Fibroblast of skin of scalp (primary cell): ENCODE measurements at regions not wholly inside any gene's neighbourhood (a gene's known extent, or its start where the extent isn't known, plus 50 kb on each side); places are given as distances from the start of the nearest gene placed in this dataset.

Experiments used
- DNase-seq: peaks from one replicate; pipeline ENCODE4 v3.0.0-alpha.2; 2013

DNA sequence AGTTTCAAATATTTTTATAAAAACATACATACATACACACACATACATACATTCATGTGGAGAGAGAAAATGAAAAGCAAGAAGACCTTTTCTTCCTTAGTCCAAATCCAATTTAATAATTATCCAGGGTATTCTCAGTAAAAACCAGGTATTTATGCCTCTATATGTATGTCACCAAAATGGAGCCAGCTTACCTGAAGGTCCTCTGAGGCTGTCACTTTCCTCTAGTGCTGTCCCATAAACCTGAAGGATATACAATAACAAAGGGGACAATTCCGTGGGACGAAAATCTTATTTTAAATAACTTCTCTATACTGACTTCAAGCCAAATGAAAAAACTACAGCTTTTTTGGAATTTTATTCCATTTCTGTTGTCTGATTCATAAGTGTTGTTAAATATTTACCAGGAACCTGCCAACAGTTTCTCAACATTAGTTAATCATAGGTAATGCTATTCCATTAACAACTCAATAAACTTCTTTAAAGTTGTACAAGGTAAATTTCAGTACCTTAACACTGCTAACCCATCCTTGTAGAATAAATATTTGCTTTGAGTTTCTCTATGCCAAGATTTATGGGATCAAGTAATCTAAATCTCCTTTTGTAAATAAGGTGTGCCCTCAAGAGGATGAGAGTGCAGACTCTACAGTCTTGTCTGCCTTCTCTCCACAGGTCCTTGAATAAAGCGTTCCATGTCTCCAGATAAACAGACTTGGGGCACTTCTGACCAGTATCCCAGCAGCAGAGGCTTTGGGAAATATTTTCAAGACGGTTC is 260.3 kb downstream of the AHR start:
- DNase-seq, result no peak

DNA sequence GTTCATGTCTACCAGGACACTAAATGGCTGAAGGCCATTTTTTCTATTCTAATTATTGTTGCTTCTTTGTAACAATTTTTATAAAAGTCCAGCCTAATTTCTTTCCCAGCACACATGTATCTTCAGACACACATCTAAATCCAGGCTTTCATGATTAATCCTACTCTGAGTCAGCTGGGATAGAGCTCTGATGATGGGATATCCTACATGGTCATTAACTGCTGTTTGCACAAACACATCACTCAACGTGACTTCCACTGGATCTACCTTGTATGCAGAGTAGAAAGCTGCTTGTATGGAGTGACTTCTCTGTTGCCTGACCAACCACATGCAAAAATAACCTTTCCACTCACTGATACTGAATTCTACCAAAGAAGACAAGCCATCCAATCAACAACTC is 260.9 kb downstream of the AHR start:
- no peak for DNase-seq

DNA sequence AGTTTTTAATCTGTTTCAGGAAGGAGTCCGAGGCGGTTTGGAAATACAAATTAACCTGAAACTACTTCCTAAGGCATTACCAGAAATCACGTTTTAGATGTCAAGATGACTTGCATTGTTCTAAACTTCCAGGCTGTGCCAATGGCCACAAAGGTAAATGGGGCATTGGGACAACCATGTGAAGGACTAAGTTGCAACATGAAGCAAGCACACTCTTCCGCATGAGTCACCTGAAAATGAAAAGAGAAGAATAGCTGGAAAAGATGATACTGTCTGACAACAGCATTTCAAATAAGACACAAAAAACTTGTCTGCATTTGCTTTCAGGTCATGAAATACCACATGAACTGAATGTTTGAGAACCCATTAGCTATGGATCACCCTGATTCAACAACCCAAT is 262.1 kb downstream of the AHR start:
- no peak for DNase-seq

DNA sequence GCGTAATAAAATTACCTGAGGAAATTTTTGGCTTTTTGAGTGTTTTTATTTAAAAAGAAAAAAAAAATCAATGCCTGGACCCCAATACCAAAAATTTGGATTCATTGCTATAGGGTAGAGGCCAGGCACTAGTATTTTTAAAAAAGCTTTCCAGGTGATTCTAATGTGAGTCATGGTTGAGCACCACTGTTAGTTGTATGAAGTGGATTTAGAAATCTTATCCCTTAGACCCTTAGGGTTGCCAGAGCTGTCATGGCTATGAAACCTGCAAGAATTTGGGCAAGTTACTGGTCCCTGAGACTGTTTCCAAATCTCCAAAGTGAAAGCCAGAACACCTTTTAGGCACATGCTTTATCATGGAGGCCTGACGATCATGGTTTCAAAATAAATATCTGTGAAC is 262.5 kb downstream of the AHR start:
- no peak for DNase-seq

DNA sequence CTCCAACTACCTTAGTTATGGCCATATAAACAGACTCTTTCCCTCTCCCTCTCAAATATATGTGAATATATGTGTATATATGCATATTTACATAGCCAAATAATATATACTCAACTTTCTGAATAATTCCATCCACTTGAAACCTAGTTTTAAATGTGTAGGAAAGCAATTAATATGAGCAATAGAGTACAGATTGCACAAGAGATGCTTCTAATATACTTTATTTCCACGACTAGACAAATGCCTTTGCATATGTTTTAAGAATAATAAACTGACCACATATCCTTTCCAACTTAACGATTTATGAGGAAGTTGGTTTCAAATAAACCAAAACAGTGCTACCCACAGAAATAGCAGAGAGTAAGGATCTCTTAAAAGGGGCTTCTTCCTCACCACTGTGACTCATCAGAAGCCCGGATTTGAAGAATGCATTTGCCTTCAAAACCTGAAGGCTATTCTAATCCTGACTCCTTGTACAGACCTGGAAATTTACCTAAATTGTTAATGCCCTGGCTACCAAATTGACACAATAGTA is 266.3 kb downstream of the AHR start:
- peak; percentile 77 for DNase-seq

GRCh38 chr7:17580141-17580540 is 281.7 kb downstream of the AHR start:
- peak; percentile 87 for DNase-seq

DNA sequence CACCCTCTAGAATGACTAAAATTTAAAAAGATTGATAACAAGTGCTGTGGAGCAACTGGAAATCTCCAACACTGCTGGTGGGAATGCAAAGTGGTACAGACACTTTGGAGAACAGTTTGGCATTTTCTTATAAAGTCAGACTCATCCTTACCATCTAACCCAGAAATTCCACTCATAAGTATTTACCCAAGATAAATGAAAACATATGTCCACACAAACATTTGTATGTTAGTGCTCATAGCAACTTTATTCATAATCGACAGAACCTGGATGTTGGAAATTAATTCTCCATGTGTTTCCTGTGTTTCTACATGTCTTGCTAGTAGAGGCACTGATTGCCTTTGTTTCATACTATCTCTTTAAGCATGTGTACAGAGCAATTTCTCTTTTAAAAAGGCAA is 282.4 kb downstream of the AHR start:
- peak; percentile 61 for DNase-seq

DNA sequence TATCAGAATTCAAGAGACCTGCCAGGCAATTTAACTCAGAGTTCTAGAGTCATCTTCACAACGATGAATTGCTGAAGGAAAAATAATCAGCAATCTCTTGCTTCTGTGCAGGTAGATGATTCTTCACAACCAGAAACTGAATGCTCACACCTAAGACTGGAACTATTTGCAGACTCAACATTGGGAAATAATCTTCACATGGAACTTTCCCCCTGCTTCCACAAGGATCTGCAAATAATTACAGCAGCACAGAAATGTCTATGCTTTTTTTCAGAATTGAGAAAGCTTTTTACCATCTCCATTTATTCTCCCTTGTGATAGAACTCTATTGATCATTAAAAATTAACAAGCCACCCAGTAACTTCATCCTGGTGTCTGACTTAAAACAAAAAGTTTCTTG is 282.8 kb downstream of the AHR start:
- no peak for DNase-seq

- peak; percentile 87 for DNase-seq
Observed at GRCh38 chr7:17582696-17583095, 284.2 kb downstream of the AHR start.

DNA sequence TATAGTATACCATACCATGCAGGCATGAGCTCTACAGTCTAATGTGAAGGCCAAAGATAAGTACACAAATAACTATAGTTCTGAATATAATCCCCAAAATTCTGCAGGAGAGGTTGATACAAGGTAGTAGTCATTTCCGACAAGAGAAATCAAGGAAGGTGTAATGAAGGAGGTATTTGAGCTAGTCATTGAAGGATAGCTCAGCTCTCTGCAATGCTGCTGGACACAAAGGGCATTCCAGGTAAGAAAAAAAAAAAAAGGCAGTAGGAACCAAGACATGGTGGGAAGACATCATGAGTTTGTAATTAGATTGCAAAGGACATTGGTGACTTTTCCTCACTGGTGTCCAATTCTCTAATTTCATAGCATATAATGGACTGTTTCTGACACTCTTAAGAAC is 285.3 kb downstream of the AHR start:
- DNase-seq, result no peak

- DNase-seq, result peak; percentile 85
Observed at GRCh38 chr7:17584822-17585221, 286.4 kb downstream of the AHR start.

- no peak for DNase-seq
Observed at GRCh38 chr7:17586711-17587110, 288.3 kb downstream of the AHR start.

- DNase-seq, result no peak
Observed at GRCh38 chr7:17588730-17589129, 290.3 kb downstream of the AHR start.

GRCh38 chr7:17589671-17590070 is 291.2 kb downstream of the AHR start:
- no peak for DNase-seq

DNA sequence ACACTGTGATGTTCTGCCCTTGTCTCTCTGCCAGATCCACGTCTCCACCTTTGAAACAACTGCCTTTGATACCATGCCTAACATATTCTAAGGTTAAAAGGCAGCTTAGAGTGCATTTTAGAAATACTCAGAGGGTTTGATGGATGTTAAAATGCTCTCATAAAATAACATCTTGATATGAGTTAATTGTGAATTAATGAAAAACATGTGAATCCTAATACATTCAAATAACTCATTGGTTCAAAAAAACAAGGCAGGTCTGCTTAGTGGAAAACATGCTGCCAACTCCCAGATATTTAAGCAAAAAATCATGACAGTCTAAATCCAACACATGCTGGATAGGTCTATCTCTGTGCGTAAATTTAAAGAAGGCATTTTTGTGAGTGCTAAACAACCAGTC is 291.8 kb downstream of the AHR start:
- peak; percentile 15 for DNase-seq

DNA sequence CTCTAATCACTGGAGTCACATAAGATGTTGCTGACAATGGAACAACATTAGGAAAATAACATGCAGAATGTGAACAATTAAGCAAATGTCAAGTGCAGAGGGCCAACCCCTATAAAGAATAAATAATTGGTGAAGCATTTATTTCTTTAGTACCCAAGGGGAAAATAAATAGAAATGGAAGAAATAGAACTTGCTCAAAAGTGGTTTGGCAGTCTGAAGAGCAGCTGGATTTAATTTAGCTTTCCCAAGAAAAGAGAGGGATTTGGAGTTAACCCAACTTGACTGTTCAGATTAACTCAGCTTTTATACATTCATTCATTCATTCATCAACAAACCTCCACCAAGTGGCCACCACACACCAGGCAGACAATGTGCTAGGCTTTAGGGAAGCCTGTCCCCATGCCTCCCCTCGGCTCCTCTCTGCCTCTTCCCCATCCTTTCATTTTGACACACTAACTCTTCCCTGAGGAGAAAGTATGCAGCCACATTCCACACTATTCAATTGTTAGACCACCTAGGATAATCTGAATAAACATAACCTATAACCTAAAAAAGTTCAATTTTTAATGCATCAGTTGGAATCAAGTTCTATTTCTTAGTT is 295.5 kb downstream of the AHR start:
- peak; percentile 72 for DNase-seq

GRCh38 chr7:17595546-17595945 is 297.1 kb downstream of the AHR start:
- DNase-seq, result no peak

DNA sequence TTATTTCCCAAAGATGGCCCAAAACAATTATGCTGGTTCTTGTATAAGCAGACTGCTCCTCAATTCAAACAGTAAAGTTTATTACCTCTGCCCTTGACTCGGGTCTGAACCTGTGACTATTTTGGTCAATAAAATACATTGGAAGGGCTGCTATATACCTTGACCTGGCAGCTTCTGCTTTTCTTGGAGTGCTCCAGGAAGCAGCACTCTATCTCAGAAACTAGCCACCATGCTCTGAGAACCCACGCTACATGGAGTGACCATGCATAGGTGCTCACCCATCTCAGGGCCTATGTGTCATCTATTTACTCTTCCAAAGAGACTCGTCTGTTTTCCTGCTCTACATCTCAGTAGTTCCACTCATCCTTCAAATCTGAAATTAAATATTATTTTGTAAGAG is 299.9 kb downstream of the AHR start:
- DNase-seq, result no peak

DNA sequence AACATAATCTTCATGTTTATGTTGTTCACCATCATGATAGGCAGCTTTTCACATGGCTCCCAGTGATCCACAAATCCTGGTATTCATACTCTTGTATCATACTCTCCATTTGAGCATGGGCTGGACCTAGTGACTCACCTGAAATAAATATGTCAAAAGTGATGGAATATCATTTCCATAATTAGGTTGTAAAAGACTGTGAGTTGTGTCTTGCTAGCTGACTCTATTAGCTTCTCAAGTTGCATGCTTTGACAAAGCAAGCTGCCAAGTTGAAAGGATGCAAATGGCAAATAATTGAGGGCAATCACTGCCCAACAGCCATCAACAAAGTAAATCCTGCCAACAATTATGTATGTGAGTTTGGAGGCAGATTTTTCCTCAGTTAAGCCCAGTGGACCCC is 300.4 kb downstream of the AHR start:
- no peak for DNase-seq

- no peak for DNase-seq
Observed at GRCh38 chr7:17599733-17600339, 301.4 kb downstream of the AHR start.

GRCh38 chr7:17600340-17600752 is 301.9 kb downstream of the AHR start:
- DNase-seq, result peak; percentile 97

GRCh38 chr7:17601921-17602320 is 303.5 kb downstream of the AHR start:
- DNase-seq, result no peak

- DNase-seq, result peak; percentile 77
Observed at GRCh38 chr7:17608114-17608833, 309.8 kb downstream of the AHR start.
